ENCODE measurements at regions not wholly inside any gene's neighbourhood (a gene's known extent, or its start where the extent isn't known, plus 50 kb on each side); places are given as distances from the start of the nearest gene placed in this dataset.

GRCh38 chr12:93072340-93072739 lies 143.2 kb upstream of the EEA1 start:
- H3K36me3 ChIP-seq (ENCODE audit: control insufficient read depth in 2 of 2, insufficient read depth in 1 of 2, low read length in 2 of 2) = no peaks in the 10 kb centered on the region
- H3K9me3 ChIP-seq (ENCODE audit: control insufficient read depth, insufficient read depth, low read depth, low read length) = no peaks in the 10 kb centered on the region
- no peak overlapping the region for H3K27ac ChIP-seq (ENCODE audit: extremely low read depth, low read depth, low read length)
- CTCF ChIA-PET = no interaction called here
- no peaks in the 10 kb centered on the region for H3K4me1 ChIP-seq (ENCODE audit: control insufficient read depth, insufficient read depth, low read length)
- POLR2A ChIA-PET = interaction anchor here (0.7 kb wide), 1 partner anchor 37 kb away, joined by 5 read pairs; no protein-coding TSS in a partner anchor
- H3K4me3 ChIP-seq (ENCODE audit: low read depth, low read length) = no peak overlapping the region
- TF ChIP-seq ZNF571 (tag by site-specific recombination; IDR thresholded peaks at IDR 0.05) (no peak), ZNF473 (tag by site-specific recombination; IDR thresholded peaks at IDR 0.05) (no peak), ZNF391 (tag by site-specific recombination; IDR thresholded peaks at IDR 0.05; ENCODE audit: borderline replicate concordance, low read depth) (no peak), ZBTB44 (tag by site-specific recombination; IDR thresholded peaks at IDR 0.05) (no peak), OSR2 (tag by site-specific recombination; IDR thresholded peaks at IDR 0.05) (no peak), MZF1 (tag by site-specific recombination; IDR thresholded peaks at IDR 0.05; ENCODE audit: borderline replicate concordance) (no peak), ZNF670 (tag by site-specific recombination; IDR thresholded peaks at IDR 0.05; ENCODE audit: low read depth) (no peak), ZXDB (tag by site-specific recombination; IDR thresholded peaks at IDR 0.05) (no peak), ZNF335 (tag by site-specific recombination; conservative IDR thresholded peaks at IDR 0.05) (no peak)

- ChIA-PET CTCF (no interaction called here), POLR2A (no interaction called here)
- Histone ChIP-seq H3K4me1 (ENCODE audit: control insufficient read depth, insufficient read depth, low read length) (no peaks in the 10 kb centered on the region), H3K4me3 (ENCODE audit: low read depth, low read length) (no peak overlapping the region), H3K9me3 (ENCODE audit: control insufficient read depth, insufficient read depth, low read depth, low read length) (no peaks in the 10 kb centered on the region), H3K27ac (ENCODE audit: extremely low read depth, low read depth, low read length) (no peak overlapping the region), H3K36me3 (ENCODE audit: control insufficient read depth in 2 of 2, insufficient read depth in 1 of 2, low read length in 2 of 2) (no peaks in the 10 kb centered on the region)
- TF ChIP-seq ZNF623 (tag by site-specific recombination; IDR thresholded peaks at IDR 0.05) = no peak
- TF ChIP-seq WT1 (tag by site-specific recombination; IDR thresholded peaks at IDR 0.05) = peak; percentile 46; the same call in 1 of the 2 replicates
These were observed 144.2 kb upstream of the EEA1 start for GRCh38 chr12:93073324-93073723.

- Histone ChIP-seq H3K27ac (ENCODE audit: extremely low read depth, low read depth, low read length) (no peak overlapping the region), H3K36me3 (ENCODE audit: control insufficient read depth in 2 of 2, insufficient read depth in 1 of 2, low read length in 2 of 2) (no peaks in the 10 kb centered on the region), H3K9me3 (ENCODE audit: control insufficient read depth, insufficient read depth, low read depth, low read length) (no peaks in the 10 kb centered on the region), H3K4me3 (ENCODE audit: low read depth, low read length) (no peak overlapping the region), H3K4me1 (ENCODE audit: control insufficient read depth, insufficient read depth, low read length) (peaks cover 6% of the 10 kb centered on the region; the same call in 1 of the 2 replicates)
- POLR2A ChIA-PET = no interaction called here
- CTCF ChIA-PET = interaction anchor here (0.8 kb wide), 1 partner anchor 341 kb away, joined by 3 read pairs; no protein-coding TSS in a partner anchor
- no peak for TF ChIP-seq ZNF580 (tag by site-specific recombination; IDR thresholded peaks at IDR 0.05)
- no peak for TF ChIP-seq EGR2 (tag by site-specific recombination; IDR thresholded peaks at IDR 0.05; ENCODE audit: low read depth)
- TF ChIP-seq OSR2 (tag by site-specific recombination; IDR thresholded peaks at IDR 0.05) = no peak
- no peak for TF ChIP-seq ZFHX2 (tag by site-specific recombination; conservative IDR thresholded peaks at IDR 0.05)
- no peak for TF ChIP-seq ZNF157 (tag by site-specific recombination; IDR thresholded peaks at IDR 0.05)
- no peak for TF ChIP-seq ZNF362 (tag by site-specific recombination; IDR thresholded peaks at IDR 0.05)
- no peak for TF ChIP-seq SETDB1 (IDR thresholded peaks at IDR 0.05; ENCODE audit: insufficient read length, low read length)
- TF ChIP-seq ZNF768 (tag by site-specific recombination; IDR thresholded peaks at IDR 0.05) = no peak
These were observed 149.0 kb upstream of the EEA1 start for GRCh38 chr12:93078059-93078458.

Data from HEK293 (cell line).